ENCODE measurements at regions not wholly inside any gene's neighbourhood (a gene's known extent, or its start where the extent isn't known, plus 50 kb on each side); places are given as distances from the start of the nearest gene placed in this dataset.

DNA sequence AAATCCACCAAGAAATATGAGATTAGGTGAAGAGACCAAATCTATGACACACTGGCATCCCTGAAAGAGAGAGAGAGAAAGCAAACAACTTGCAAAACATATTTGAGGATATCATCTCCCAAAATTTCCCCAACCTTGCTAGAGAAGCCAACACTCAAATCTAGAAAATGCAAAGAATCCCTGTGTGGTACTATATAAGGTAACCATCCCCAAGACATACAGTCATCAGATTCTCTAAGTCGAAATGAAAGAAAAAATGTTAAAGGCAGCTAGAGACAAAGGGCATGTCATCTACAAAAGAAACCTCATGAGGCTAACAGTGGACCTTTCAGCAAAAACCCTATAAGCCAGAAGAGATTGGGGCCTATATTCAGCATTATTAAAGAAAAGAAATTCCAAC is 622.1 kb upstream of the LMCD1 start:
- intact Hi-C loops (cut with DNase I): no loop called here
- no peak for ATAC-seq

DNA sequence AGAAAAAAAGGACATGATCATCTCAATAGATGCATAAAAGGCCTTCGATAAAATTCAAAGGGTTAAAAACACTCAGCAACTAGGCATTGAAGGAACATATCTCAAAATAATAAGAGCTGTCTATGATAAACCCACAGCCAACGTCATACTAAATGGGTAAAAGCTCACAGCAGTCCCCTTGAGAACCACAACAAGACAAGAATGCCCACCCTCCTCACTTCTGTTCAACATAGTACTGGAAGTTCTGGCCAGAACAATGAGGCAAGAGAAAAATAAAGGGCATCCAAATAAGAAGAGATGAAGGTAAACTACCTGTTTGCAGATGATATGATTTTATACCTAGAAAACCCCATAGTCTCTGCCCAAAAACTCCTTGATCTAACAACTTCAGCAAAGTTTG is 619.7 kb upstream of the LMCD1 start:
- no peak for ATAC-seq
- intact Hi-C loops (cut with DNase I): no loop called here

More for the DNA sequence above, 622.1 kb upstream of the LMCD1 start:
- DNase-seq (ENCODE audit: missing footprints): no peak

DNA sequence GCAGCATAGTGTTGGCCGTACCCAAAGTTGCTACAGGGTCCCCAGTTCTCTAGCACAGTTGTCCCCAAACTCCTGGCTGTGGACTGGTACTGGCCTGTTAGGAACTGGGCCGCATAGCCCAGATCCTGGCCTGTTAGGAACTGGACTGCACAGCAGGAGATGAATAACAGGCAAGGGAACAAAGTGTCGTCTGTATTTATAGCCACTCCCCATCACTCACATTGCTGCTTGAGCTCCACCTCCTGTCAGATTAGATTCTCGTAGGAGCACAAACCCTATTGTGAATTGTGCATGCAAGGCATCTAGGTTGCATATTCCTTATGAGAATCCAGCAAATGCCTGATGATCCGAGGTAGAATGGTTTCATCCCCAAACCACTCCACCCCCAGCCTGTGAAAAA is 604.0 kb upstream of the LMCD1 start:
- intact Hi-C loops (cut with DNase I): no loop called here
- no peak for ATAC-seq
- DNase-seq (ENCODE audit: missing footprints): no peak

More for the DNA sequence above, 619.7 kb upstream of the LMCD1 start:
- no peak for DNase-seq (ENCODE audit: missing footprints)

DNA sequence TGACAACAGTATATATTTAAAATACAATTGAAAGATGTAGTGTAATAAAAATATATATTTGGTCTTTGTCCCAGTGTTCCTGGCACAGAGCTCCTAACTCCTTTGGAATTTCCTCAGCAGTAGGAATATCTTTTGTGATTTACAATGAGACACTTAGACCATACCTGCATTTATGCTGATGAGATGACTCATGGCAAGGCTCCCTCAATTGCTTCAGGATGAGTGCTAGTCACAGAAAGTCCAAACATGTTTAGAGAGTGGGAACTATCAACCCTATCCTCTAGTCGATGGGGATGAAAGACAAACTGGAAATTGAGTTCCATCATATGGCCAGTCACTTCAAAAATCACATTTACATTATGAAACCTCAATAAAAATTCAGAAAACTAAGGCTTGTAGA is 588.3 kb upstream of the LMCD1 start:
- DNase-seq (ENCODE audit: missing footprints) (no peak), ATAC-seq (no peak)
- intact Hi-C loops (cut with DNase I): no loop called here

DNA sequence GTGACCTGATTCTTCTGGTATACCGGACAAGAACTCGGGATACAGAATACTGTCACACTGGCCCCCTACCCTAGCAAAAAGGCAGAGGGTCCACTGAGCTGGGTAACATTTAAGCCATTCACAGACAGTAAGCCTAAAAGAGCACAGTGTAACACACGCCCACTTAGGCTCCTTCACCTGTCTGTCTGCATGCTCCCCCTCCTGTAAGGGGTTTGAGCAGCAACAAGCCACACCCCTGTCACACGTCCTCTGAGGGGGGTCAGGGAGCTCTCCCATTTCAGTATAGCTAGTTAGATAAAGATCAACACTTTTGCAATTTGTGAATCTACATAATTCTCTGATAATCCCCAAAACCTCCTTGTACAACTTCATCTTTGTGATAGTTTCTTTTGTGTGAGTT is 586.3 kb upstream of the LMCD1 start:
- intact Hi-C loops (cut with DNase I): no loop called here
- ATAC-seq (no peak), DNase-seq (ENCODE audit: missing footprints) (no peak)

DNA sequence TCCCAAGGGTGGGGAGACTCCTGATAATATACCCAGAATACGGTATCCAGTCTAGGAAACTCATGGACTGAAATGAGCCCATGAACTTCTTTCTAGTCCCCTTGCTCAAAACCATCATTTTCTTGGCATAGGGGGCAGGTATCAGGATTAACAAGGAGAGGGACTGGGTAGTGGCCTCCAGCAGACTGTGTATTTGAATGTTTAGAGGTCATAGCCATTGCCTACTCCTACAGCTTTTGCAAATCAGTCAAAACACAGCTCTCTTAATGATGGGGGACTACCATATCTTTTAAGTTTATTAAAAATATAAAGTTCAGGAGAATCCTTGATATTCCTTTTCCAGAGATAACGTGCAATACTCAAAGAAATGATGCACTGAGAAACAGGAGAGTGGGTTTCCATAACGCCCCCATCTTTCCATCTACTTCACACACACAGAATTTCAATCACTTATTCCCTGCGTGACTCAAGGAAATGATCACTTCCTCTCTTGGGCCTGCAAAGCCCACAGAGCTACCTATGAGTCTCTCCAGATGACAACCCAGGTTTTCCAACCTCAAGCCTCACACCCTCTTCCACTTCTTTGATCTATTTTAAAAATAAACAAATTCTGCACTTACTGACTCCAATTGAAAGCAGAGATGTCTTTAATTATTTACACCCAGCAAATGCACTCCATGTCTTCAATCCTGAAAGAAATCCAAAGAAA is 584.0 kb upstream of the LMCD1 start:
- DNase-seq (ENCODE audit: missing footprints): no peak
- no peak for ATAC-seq
- intact Hi-C loops (cut with DNase I): no loop called here

DNA sequence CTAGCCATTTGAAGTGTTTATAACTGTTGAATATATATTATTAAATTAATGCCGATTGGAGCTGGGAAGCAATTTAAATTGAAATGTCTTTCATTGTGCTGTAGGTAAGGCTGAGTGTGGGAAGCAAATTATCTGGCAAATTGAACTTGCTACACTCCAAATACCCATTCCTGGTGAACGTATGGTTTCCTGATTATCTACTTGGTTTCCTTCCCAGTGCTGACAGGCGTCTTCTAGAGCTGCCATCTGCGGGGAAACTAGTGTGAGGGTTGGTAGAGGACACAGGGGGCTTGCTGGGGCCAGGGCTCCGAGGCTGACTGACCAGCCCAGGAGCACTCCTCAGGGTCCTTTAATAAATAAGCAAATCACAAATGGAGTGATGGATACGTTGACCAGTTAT is 581.4 kb upstream of the LMCD1 start:
- ATAC-seq: no peak
- no peak for DNase-seq (ENCODE audit: missing footprints)
- intact Hi-C loops (cut with DNase I): no loop called here

DNA sequence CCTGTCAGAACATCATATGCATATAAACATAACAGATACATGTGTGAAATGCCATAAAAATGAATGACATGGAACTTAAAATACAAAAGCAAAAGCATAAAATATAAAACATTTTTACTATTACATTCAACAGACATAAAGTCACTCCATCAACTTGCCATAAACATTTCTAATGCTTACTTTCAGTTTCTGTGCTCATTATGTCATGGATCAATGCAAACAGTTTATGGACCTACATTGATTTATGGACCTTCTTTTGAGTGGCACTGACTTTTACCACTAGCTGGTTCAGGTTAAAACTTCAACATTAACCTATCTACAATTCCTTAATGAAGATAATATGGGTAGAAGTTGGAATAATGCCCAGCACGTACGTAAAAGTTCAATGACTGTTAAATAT is 577.4 kb upstream of the LMCD1 start:
- intact Hi-C loops (cut with DNase I): no loop called here
- no peak for DNase-seq (ENCODE audit: missing footprints)
- no peak for ATAC-seq

DNA sequence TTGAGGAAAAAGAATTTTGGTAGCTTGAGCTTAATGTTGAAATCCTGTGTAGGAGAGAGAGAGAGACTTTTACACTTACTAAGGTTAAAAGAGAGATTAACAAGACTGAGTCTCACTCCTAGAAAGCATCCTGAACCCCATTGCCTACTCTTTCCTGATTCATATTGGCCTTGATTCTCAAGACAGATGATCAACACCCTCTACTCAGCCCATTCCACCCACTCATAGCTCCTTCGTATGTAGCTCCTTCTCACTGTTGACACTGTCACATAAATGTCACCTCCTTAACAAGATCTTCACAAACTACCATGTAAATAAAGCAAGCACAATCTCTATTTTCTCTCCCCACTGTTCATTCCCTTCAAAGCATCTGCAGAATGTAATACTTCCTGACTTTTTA is 574.6 kb upstream of the LMCD1 start:
- ATAC-seq (no peak), DNase-seq (ENCODE audit: missing footprints) (no peak)
- intact Hi-C loops (cut with DNase I): no loop called here

DNA sequence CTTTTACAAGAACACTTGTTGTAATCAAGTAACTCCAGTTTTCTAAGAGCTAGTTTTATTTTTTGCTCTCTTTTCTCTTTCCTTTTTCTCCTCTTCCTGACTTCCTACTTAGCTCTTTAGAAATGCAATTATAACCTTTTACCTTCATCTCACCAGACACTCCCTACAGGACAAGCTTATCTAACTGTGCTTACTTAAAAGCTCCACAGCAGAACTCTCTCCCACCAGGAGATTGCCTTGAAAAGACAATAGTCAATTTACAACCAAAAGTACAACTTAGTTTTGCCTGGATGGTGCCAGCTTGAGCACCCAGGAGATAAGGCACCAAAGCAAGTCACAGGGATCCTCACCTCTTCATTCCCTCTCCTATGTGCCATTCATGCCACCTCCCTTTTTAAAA is 573.8 kb upstream of the LMCD1 start:
- no peak for ATAC-seq
- no peak for DNase-seq (ENCODE audit: missing footprints)
- intact Hi-C loops (cut with DNase I): no loop called here

DNA sequence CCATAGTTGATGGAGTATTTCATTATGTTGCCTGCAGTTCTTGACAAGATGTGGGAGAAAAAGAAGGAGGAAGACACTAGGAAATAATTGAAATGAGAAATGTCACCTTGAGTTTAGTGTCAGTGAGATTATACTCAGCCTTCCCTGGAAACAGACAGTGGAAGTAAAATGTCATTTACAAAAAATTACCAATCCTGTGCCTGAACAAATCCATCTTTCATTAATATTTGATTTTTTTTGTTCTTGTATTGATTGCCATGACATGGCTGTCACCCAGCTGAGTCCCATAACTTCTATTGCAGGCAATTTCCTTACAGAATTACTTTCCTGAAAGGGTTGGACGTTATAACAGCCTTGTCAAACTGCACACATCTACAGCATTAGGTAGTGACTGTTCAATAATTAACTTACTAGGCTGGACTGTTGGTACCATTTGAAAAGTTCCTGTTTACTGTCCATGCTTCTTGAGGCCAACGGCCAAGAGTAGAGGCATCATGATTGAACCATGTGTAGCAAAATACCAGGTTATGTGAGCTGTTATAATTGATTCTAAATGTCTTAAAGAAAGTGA is 572.2 kb upstream of the LMCD1 start:
- intact Hi-C loops (cut with DNase I): no loop called here
- no peak for DNase-seq (ENCODE audit: missing footprints)
- ATAC-seq: no peak

DNA sequence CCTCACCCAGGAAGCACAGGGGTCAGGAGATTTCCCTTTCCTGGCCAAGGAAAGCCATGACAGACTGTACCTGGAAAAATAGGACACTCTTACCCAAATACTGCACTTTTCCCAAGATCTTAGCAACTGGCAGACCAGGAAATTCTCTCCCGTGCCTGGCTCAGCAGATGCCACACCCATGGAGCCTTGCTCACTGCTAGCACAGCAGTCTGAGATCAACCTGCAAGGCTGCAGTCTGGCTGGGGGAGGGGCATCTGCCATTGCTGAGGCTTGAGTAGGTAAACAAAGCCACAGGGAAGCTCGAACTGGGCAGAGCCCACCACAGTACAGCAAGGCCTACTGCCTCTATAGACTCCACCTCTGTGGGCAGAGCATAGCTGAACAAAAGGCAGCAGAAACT is 567.3 kb upstream of the LMCD1 start:
- no peak for DNase-seq (ENCODE audit: missing footprints)
- no peak for ATAC-seq
- intact Hi-C loops (cut with DNase I): no loop called here

DNA sequence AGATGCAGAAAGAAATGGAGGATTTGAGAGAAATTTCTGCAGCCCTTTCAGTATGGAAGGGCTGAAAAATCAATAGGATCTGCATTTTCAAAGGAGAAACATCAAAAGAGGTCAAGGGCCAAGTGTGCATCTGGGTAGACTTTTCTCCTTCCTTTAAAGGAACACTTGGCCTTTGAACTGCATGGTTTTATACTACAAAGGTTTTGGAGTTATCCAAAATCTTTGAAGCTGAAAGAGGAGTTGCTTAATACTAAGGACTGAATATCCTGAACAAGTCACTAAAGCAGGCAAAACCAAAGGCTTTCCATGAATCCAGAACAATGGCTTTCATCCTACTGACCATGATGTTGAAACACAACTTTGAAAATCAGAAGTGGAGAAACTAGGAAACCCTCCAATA is 553.7 kb upstream of the LMCD1 start:
- no peak for ATAC-seq
- intact Hi-C loops (cut with DNase I): no loop called here
- DNase-seq (ENCODE audit: missing footprints): no peak

DNA sequence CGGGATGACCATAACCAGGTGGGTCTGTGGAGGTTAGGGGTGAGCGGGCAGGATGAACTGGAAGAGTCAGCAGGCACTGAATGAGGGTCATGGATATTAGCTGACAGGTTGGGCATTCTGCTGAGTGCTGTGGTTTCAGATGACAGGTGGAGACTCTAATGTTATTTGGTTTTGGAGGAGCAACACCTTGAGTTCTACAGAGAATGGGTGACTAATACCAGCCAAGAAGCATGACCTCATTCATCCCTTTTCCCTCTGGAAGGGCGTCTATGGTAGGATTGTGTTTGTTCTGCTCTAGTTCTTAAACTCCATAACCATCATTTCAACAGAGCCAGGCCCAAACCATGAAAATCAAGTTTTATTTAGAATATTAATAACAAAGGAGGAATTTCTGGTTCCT is 550.7 kb upstream of the LMCD1 start:
- DNase-seq (ENCODE audit: missing footprints) (no peak), ATAC-seq (no peak)
- intact Hi-C loops (cut with DNase I): no loop called here

DNA sequence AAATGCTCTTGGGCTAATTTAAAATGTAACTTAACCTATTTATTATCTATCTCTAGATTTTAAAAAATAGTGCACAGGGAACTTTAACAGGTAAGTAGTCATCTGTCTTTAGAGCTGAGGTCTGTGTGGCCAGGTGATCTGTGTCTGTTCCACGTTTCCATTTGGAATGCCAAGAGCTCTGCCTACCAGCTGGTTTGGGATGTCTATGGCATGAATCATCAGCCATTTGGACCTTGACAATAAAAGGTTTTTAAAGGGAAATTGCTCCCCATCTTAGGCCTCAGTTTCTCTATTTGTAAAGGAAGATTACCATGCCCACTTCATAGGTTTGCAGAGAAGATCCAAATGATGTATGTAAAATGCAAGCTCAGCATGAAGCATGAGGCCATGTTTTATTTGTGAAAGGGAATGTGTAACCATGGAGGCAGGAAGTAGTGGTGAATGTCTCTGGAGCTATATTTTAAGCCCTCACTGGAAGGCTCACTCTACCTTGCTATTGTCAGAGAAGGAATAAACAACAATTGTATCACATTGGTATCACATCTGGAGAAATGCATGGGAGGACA is 548.1 kb upstream of the LMCD1 start:
- no peak for ATAC-seq
- intact Hi-C loops (cut with DNase I): no loop called here
- no peak for DNase-seq (ENCODE audit: missing footprints)

DNA sequence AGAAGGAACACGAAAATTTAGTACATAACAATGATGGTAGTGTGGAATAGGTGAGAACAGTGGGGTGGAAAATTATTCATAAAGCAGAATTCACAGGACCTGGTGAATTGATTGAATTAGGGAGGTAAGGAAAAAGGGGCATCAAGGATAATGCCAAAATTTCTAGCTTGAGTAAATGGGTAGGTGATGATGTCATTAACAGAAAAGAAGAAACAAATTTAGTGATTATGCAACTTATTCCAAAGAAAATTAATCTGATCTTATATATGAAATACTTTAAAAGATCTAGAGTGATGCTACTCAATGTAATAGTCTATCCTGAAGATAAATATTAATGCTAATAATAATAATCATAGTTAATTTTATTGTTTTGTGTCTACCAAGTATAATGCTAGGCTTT is 544.6 kb upstream of the LMCD1 start:
- no peak for ATAC-seq
- intact Hi-C loops (cut with DNase I): no loop called here

DNA sequence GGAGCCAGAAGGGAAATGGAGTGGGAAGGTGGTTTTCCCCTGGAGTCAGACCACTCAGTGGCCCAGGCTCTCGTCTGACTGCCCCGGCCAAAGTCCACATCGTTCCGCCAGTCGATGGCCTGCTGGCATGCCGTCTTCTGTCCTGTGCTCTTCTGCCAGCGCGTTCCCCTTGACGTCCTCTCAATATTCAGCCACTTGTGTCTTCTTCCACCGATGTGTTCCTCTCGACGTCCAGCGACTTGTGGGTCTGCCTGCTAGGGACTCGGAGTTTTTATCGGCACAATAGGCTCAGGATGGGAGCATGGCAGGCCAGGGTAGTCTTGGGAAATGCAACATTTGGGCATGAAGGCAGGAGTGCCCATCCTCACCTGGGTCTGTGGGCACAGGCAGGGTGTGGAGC is 542.5 kb upstream of the LMCD1 start:
- ATAC-seq (no peak), DNase-seq (ENCODE audit: missing footprints) (no peak)
- intact Hi-C loops (cut with DNase I): no loop called here

More for the DNA sequence above, 544.6 kb upstream of the LMCD1 start:
- DNase-seq (ENCODE audit: missing footprints): no peak

DNA sequence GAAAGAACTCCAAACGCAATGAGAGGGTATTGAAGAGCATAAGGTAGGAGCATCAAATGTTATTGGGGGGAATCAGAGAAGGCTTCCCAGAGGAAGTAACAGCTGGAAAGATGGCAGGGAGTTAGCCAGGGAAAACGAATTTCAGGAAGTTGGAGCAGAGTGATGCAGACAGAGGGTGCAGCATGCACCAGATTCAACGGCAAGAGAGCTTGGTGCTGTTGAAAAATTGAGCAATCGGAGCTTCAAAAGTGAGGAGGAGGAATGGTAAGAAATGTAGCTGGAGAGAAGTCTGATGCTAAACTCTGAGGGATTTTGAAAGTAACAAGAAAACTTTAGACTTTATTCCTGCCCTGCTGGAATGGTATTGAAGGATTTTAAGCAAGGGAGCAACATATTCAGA is 541.0 kb upstream of the LMCD1 start:
- DNase-seq (ENCODE audit: missing footprints) (no peak), ATAC-seq (no peak)
- intact Hi-C loops (cut with DNase I): no loop called here

DNA sequence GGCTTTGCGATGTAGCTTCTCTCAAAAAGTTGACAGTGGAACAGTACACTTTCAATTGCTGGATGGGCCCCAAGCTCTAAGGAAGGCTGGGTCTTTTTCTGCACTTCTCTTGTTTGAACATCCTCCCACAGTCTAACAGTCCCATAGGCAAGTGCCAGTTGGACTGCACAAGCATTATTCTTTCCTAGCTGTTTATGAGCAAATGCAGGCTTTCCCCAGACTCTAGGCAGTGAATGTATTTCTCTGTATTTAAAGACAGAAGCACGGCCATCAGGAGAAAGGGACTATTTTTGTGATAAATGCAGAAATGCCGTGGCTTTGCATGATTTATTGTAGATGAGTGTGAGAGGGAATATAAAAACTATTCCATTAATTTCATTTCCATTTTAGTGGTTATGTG is 539.3 kb upstream of the LMCD1 start:
- ATAC-seq (no peak), DNase-seq (ENCODE audit: missing footprints) (no peak)
- intact Hi-C loops (cut with DNase I): no loop called here

DNA sequence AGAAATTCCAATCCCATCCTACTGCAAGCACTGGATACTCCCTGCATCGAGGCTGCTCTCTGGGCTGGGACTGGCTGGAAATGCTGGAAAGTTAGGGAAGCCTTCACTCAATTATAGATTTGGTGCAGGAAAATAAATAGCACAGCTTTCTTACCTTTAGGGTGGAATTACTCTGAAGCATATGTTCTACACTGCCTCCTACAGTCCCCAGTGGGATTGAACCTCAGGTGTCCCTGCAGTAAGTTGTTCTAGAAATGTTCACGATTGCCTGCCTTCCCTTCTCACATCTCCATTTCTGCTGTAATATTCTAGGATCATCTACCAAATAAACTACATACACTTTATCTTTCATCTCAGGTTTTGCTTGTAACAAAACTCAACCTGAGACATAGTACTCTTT is 536.7 kb upstream of the LMCD1 start:
- ATAC-seq (no peak), DNase-seq (ENCODE audit: missing footprints) (no peak)
- intact Hi-C loops (cut with DNase I): no loop called here

DNA sequence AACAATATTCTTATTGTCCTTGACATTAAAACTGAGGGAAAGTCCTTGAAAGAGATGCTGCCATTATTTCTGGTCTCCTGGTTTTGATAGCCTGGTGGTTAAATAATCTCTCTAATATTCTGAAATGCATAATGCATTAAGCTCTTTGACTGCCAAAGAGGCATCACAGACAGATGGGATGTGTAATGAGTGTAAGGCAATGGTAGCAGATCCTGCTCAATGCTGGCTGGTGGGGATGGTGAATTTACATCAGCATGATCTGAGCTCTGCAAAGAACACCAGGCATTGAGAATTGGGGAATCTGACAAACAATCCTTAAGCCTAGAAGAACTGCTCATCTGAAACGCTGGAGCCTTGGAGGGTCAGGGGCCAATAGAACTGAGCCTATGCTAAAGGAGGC is 528.6 kb upstream of the LMCD1 start:
- intact Hi-C loops (cut with DNase I): no loop called here
- no peak for ATAC-seq
- DNase-seq (ENCODE audit: missing footprints): no peak
